ENCODE measurements at regions not wholly inside any gene's neighbourhood (a gene's known extent, or its start where the extent isn't known, plus 50 kb on each side); places are given as distances from the start of the nearest gene placed in this dataset.

GRCh38 chr10:107450056-107450455 is 285.6 kb upstream of the SORCS1 start:
- no peak for TF ChIP-seq CTCF (IDR thresholded peaks at IDR 0.05)

- TF ChIP-seq CTCF (IDR thresholded peaks at IDR 0.05): no peak
These were observed 279.9 kb upstream of the SORCS1 start for GRCh38 chr10:107444443-107444842.

- TF ChIP-seq CTCF (IDR thresholded peaks at IDR 0.05): no peak
These were observed 279.3 kb upstream of the SORCS1 start for GRCh38 chr10:107443813-107444212.

GRCh38 chr10:107443326-107443725 is 278.8 kb upstream of the SORCS1 start:
- TF ChIP-seq CTCF (IDR thresholded peaks at IDR 0.05): no peak

- no peak for TF ChIP-seq CTCF (IDR thresholded peaks at IDR 0.05)
These were observed 277.6 kb upstream of the SORCS1 start for GRCh38 chr10:107442035-107442505.

GRCh38 chr10:107440741-107441140 is 276.2 kb upstream of the SORCS1 start:
- no peak for TF ChIP-seq CTCF (IDR thresholded peaks at IDR 0.05)

- no peak for TF ChIP-seq CTCF (IDR thresholded peaks at IDR 0.05)
These were observed 273.4 kb upstream of the SORCS1 start for GRCh38 chr10:107437921-107438320.

GRCh38 chr10:107436568-107436967 is 272.1 kb upstream of the SORCS1 start:
- no peak for TF ChIP-seq CTCF (IDR thresholded peaks at IDR 0.05)
